Liver (tissue), 8 donors: ENCODE measurements at regions not wholly inside any gene's neighbourhood (a gene's known extent, or its start where the extent isn't known, plus 50 kb on each side); places are given as distances from the start of the nearest gene placed in this dataset.

Experiments
- DNase-seq: peaks from one replicate; pipeline ENCODE4 v3.0.0-alpha.2; 2017; ENCODE audit warnings: low spot score
- H3K27ac ChIP-seq, 2 donors: one replicate each; pipeline ENCODE4 v1.7.0; 2013; ENCODE audit warnings: inconsistent platforms in 2 of 2, low read length in 2 of 2, control low read depth in 1 of 2, low read depth in 1 of 2, mild to moderate bottlenecking in 1 of 2
- H3K27me3 ChIP-seq, 4 donors: one replicate each; pipeline versions ENCODE4 v1.6.1 to v1.7.0; 2013; ENCODE audit warnings: low read length in 3 of 4, inconsistent platforms in 1 of 4, mild to moderate bottlenecking in 1 of 4, moderate library complexity in 1 of 4; ENCODE audit not compliant: control insufficient read depth in 4 of 4, insufficient read depth in 4 of 4
- H3K36me3 ChIP-seq, 4 donors: one replicate each; pipeline versions ENCODE4 v1.6.1 to v1.7.0; 2013; ENCODE audit warnings: low read length in 3 of 4, mild to moderate bottlenecking in 3 of 4, low read depth in 1 of 4, moderate library complexity in 1 of 4; ENCODE audit not compliant: control insufficient read depth in 4 of 4, insufficient read depth in 3 of 4
- H3K4me1 ChIP-seq, 4 donors: one replicate each; pipeline versions ENCODE4 v1.6.1 to v1.7.0; 2013; ENCODE audit warnings: low read length in 3 of 4, mild to moderate bottlenecking in 3 of 4, moderate library complexity in 1 of 4; ENCODE audit not compliant: control insufficient read depth in 4 of 4, insufficient read depth in 4 of 4
- H3K4me3 ChIP-seq, 3 donors: one replicate each; pipeline versions ENCODE4 v1.6.1 to v1.7.0; 2013; ENCODE audit warnings: low read length in 3 of 3, control low read depth in 1 of 3, low read depth in 1 of 3, mild to moderate bottlenecking in 1 of 3
- H3K9ac ChIP-seq, 2 donors: one replicate each; pipeline ENCODE4 v1.7.0; 2013; ENCODE audit warnings: low read length in 2 of 2, mild to moderate bottlenecking in 2 of 2, moderate library complexity in 2 of 2, control low read depth in 1 of 2, low read depth in 1 of 2
- H3K9me3 ChIP-seq, 4 donors: one replicate each; pipeline versions ENCODE4 v1.6.1 to v1.7.0; 2013; ENCODE audit warnings: low read length in 3 of 4; ENCODE audit not compliant: control insufficient read depth in 4 of 4
- ATF3 ChIP-seq: IDR thresholded peaks from 2 replicates; pipeline ENCODE4 v1.6.1; 2016; ENCODE audit warnings: antibody characterized with exemption
- CTCF ChIP-seq: fragments of 150-350 bp; IDR thresholded peaks from 2 replicates; pipeline ENCODE4 v1.5.1; 2017; ENCODE audit warnings: improper control_type of control experiment, low read depth, low read length; ENCODE audit not compliant: missing input control
- EGR1 ChIP-seq, 2 donors: IDR thresholded peaks; 2 replicates each; pipeline ENCODE4 v1.6.1; 2016 to 2018; ENCODE audit warnings: antibody characterized with exemption in 2 of 2, low read depth in 2 of 2
- FOXA1 ChIP-seq: IDR thresholded peaks from 2 replicates; pipeline ENCODE4 v1.6.1; 2016; ENCODE audit warnings: antibody characterized with exemption
- FOXA2 ChIP-seq: IDR thresholded peaks from 2 replicates; pipeline ENCODE4 v1.6.1; 2016; ENCODE audit warnings: antibody characterized with exemption
- GABPA ChIP-seq, 2 donors: IDR thresholded peaks in 1 of 2; conservative IDR thresholded peaks in 1 of 2; 2 replicates each; pipeline ENCODE4 v1.6.1; 2016; ENCODE audit warnings: antibody characterized with exemption in 2 of 2, mild to moderate bottlenecking in 1 of 2, moderate library complexity in 1 of 2
- HNF4A ChIP-seq, 2 donors: conservative IDR thresholded peaks; 2 replicates each; pipeline ENCODE4 v1.6.1; 2016; ENCODE audit warnings: antibody characterized with exemption in 2 of 2, mild to moderate bottlenecking in 2 of 2
- HNF4G ChIP-seq: IDR thresholded peaks from 2 replicates; pipeline ENCODE4 v1.6.1; 2016; ENCODE audit warnings: antibody characterized with exemption
- JUND ChIP-seq, 2 donors: IDR thresholded peaks; 2 replicates each; pipeline ENCODE4 v1.6.1; 2016; ENCODE audit warnings: antibody characterized with exemption in 2 of 2
- NR2F2 ChIP-seq: IDR thresholded peaks from 2 replicates; pipeline ENCODE4 v1.6.1; 2016; ENCODE audit warnings: antibody characterized with exemption
- RAD21 ChIP-seq, 2 donors: IDR thresholded peaks; 2 replicates each; pipeline ENCODE4 v1.6.1; 2016; ENCODE audit warnings: antibody characterized with exemption in 2 of 2, mild to moderate bottlenecking in 2 of 2
- RXRA ChIP-seq, 2 donors: IDR thresholded peaks; 2 replicates each; pipeline ENCODE4 v1.6.1; 2017 to 2018; ENCODE audit warnings: antibody characterized with exemption in 2 of 2, mild to moderate bottlenecking in 1 of 2
- SP1 ChIP-seq: IDR thresholded peaks from 2 replicates; pipeline ENCODE4 v1.6.1; 2018; ENCODE audit warnings: antibody characterized with exemption, mild to moderate bottlenecking
- TAF1 ChIP-seq: conservative IDR thresholded peaks from 2 replicates; pipeline ENCODE4 v1.6.1; 2016; ENCODE audit warnings: antibody characterized with exemption, mild to moderate bottlenecking
- YY1 ChIP-seq: IDR thresholded peaks from 2 replicates; pipeline ENCODE4 v1.6.1; 2016; ENCODE audit warnings: antibody characterized with exemption, mild to moderate bottlenecking
- WGBS: extraction: QIAGEN DNeasy Blood & Tissue Kit; methylation state at CpG from one replicate; pipeline ENCODE4 v1.1.7; 2013; 5-methylcytosine and 5-hydroxymethylcytosine counted together
- TF ChIP-seq, protein P1 (sequence below): IDR thresholded peaks from 2 replicates; pipeline ENCODE4 v1.6.1; 2016; ENCODE audit warnings: antibody characterized with exemption
- TF ChIP-seq, protein P2 (sequence below): IDR thresholded peaks from 2 replicates; pipeline ENCODE4 v1.6.1; 2016; ENCODE audit warnings: antibody characterized with exemption, mild to moderate bottlenecking
- donor health status: healthy.
- donor health status: healthy.
- donor health status: healthy.
- donor health status: healthy.
- donor health status: healthy.

GRCh38 chr3:22585911-22586310 is 617.2 kb upstream of the UBE2E2 start:
- TF ChIP-seq HNF4A (conservative IDR thresholded peaks at IDR 0.05) (no peak), TAF1 (no peak), FOXA1 (no peak), RXRA (IDR thresholded peaks at IDR 0.05) (no peak), NR2F2 (no peak), EGR1 (IDR thresholded peaks at IDR 0.05; ENCODE audit: low read depth in 2 of 2) (no peak), FOXA2 (no peak), JUND (IDR thresholded peaks at IDR 0.05) (no peak), SP1 (no peak), GABPA (IDR thresholded peaks at IDR 0.05 in 1 of 2, conservative IDR thresholded peaks at IDR 0.05 in 1 of 2) (no peak), ATF3 (no peak)

GRCh38 chr3:22587446-22587845 is 615.7 kb upstream of the UBE2E2 start:
- H3K9me3 ChIP-seq, result no peaks in the 10 kb centered on the region
- H3K36me3 ChIP-seq, result no peaks in the 10 kb centered on the region
- H3K9ac ChIP-seq, result no peak overlapping the region
- DNase-seq, result no peak
- no peaks in the 10 kb centered on the region for H3K4me1 ChIP-seq
- H3K27me3 ChIP-seq, result peaks cover 0 to 3% (median 0%) of the 10 kb centered on the region in 4 donors
- H3K27ac ChIP-seq, result no peak overlapping the region
- WGBS, result 51% methylated on average over 7 of the region's 7 CpGs
- H3K4me3 ChIP-seq, result no peak overlapping the region
- no peak for TF ChIP-seq NR2F2
- TF ChIP-seq EGR1 (IDR thresholded peaks at IDR 0.05; ENCODE audit: low read depth in 2 of 2), result no peak
- no peak for TF ChIP-seq YY1
- TF ChIP-seq RAD21 (IDR thresholded peaks at IDR 0.05), result no peak
- TF ChIP-seq HNF4G, result no peak
- no peak for TF ChIP-seq ATF3
- TF ChIP-seq, protein P1, sequence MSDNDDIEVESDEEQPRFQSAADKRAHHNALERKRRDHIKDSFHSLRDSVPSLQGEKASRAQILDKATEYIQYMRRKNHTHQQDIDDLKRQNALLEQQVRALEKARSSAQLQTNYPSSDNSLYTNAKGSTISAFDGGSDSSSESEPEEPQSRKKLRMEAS, result no peak
- TF ChIP-seq HNF4A (conservative IDR thresholded peaks at IDR 0.05), result no peak
- no peak for TF ChIP-seq CTCF
- TF ChIP-seq, protein P2, sequence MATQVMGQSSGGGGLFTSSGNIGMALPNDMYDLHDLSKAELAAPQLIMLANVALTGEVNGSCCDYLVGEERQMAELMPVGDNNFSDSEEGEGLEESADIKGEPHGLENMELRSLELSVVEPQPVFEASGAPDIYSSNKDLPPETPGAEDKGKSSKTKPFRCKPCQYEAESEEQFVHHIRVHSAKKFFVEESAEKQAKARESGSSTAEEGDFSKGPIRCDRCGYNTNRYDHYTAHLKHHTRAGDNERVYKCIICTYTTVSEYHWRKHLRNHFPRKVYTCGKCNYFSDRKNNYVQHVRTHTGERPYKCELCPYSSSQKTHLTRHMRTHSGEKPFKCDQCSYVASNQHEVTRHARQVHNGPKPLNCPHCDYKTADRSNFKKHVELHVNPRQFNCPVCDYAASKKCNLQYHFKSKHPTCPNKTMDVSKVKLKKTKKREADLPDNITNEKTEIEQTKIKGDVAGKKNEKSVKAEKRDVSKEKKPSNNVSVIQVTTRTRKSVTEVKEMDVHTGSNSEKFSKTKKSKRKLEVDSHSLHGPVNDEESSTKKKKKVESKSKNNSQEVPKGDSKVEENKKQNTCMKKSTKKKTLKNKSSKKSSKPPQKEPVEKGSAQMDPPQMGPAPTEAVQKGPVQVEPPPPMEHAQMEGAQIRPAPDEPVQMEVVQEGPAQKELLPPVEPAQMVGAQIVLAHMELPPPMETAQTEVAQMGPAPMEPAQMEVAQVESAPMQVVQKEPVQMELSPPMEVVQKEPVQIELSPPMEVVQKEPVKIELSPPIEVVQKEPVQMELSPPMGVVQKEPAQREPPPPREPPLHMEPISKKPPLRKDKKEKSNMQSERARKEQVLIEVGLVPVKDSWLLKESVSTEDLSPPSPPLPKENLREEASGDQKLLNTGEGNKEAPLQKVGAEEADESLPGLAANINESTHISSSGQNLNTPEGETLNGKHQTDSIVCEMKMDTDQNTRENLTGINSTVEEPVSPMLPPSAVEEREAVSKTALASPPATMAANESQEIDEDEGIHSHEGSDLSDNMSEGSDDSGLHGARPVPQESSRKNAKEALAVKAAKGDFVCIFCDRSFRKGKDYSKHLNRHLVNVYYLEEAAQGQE, result no peak

More at GRCh38 chr3:22585911-22586310, 617.2 kb upstream of the UBE2E2 start:
- no peak for DNase-seq
- no peaks in the 10 kb centered on the region for H3K9me3 ChIP-seq
- H3K4me3 ChIP-seq, result no peak overlapping the region
- no peak overlapping the region for H3K27ac ChIP-seq
- WGBS, result 90% methylated on average over 2 of the region's 2 CpGs
- peaks cover 0 to 3% (median 0%) of the 10 kb centered on the region in 4 donors for H3K27me3 ChIP-seq
- H3K9ac ChIP-seq, result no peak overlapping the region
- H3K4me1 ChIP-seq, result no peaks in the 10 kb centered on the region
- no peaks in the 10 kb centered on the region for H3K36me3 ChIP-seq
